ENCODE measurements at regions not wholly inside any gene's neighbourhood (a gene's known extent, or its start where the extent isn't known, plus 50 kb on each side); places are given as distances from the start of the nearest gene placed in this dataset.

- intact Hi-C loops (cut with micrococcal nuclease; ENCODE audit: unreplicated experiment), result no loop called here
- POLR2A ChIA-PET (ENCODE audit: low non-redundant PET), result no interaction called here
- H3K36me3 ChIP-seq (ENCODE audit: insufficient read depth, low read length, poor library complexity, severe bottlenecking), result no peaks in the 10 kb centered on the region
- BruUV-seq (replicated peaks), result no TSS peak
- peak; percentile 25 for DNase-seq (ENCODE audit: low spot score)
- no peak overlapping the region for H3K27ac ChIP-seq (ENCODE audit: low read depth, low read length, poor library complexity, severe bottlenecking)
- no peaks in the 10 kb centered on the region for H3K27me3 ChIP-seq (replicated peaks; ENCODE audit: insufficient read depth, low read depth, low read length, poor library complexity)
- CTCF ChIA-PET, result no interaction called here
- no peak for TF ChIP-seq CTCF (conservative IDR thresholded peaks at IDR 0.05; ENCODE audit: low read depth, low read length)
- no peak for TF ChIP-seq EZH2 (IDR thresholded peaks at IDR 0.05; ENCODE audit: borderline replicate concordance, low read depth, low read length, poor library complexity, severe bottlenecking)
- no peak overlapping the region for H3K4me3 ChIP-seq (ENCODE audit: low read depth, low read length, poor library complexity, severe bottlenecking)
- H3K9me3 ChIP-seq (ENCODE audit: low read depth, low read length, poor library complexity, severe bottlenecking), result no peaks in the 10 kb centered on the region
- H3K4me1 ChIP-seq (ENCODE audit: insufficient read depth, low read length, poor library complexity, severe bottlenecking), result peaks cover 7% of the 10 kb centered on the region
These were observed 96.0 kb downstream of the LSM3 start for GRCh38 chr3:14274612-14274936.

DNA sequence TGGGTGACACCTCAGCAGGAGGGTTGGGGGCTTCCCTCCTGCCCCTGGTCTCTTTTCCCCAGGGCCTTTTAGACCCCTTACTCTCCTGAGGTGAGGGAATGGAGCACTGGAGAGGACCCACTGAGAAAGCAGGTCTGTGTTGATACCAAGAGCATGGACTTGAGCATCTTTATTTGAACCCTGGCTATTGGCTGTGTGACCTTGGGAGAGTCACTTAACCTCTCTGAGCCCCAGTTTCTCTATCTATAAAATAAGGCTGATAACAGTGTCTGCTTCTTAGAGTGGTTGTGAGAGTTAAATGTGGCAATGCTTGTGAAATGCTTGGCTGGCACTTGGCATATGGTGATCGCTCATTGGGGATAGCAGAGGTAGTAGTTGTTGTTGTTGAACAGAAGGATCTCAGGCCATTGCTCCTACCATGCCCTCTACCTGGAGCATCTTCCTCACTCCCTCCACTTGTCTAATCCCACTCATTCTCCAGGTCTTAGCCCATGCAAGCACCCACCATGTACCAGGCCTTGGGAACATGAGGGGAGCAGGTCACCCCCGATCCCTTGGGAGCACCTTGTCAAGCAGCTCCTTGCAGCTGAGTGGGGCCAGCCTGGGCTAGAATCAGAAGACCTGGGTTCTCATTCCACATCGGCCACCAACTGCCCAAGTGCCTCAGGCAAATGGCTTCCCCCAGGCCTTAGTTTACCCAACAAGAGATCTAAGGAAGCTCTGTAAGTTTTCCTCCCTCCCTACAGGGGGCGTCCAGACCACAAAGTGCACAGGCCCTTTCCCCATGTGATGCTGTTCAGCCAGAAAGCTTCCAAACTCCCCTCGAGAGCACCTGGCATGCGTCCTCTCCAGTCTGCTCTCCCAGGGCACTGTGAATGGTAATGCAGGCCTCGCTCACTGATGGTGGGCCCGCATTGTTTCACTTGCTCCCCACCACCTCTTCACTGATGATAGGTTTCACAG lies 96.7 kb downstream of the LSM3 start:
- H3K4me3 ChIP-seq (ENCODE audit: low read depth, low read length, poor library complexity, severe bottlenecking), result no peak overlapping the region
- no peak for TF ChIP-seq EZH2 (IDR thresholded peaks at IDR 0.05; ENCODE audit: borderline replicate concordance, low read depth, low read length, poor library complexity, severe bottlenecking)
- peak; percentile 55 for TF ChIP-seq CTCF (conservative IDR thresholded peaks at IDR 0.05; ENCODE audit: low read depth, low read length)
- CTCF ChIA-PET, result no interaction called here
- peak; percentile 30 for DNase-seq (ENCODE audit: low spot score)
- POLR2A ChIA-PET (ENCODE audit: low non-redundant PET), result no interaction called here
- H3K27me3 ChIP-seq (replicated peaks; ENCODE audit: insufficient read depth, low read depth, low read length, poor library complexity), result no peaks in the 10 kb centered on the region
- H3K4me1 ChIP-seq (ENCODE audit: insufficient read depth, low read length, poor library complexity, severe bottlenecking), result peaks cover 7% of the 10 kb centered on the region
- no peaks in the 10 kb centered on the region for H3K9me3 ChIP-seq (ENCODE audit: low read depth, low read length, poor library complexity, severe bottlenecking)
- no peak overlapping the region for H3K27ac ChIP-seq (ENCODE audit: low read depth, low read length, poor library complexity, severe bottlenecking)
- H3K36me3 ChIP-seq (ENCODE audit: insufficient read depth, low read length, poor library complexity, severe bottlenecking), result no peaks in the 10 kb centered on the region
- no TSS peak for BruUV-seq (replicated peaks)
- intact Hi-C loops (cut with micrococcal nuclease; ENCODE audit: unreplicated experiment), result loop anchor here (5.0 kb wide), 1 partner anchor 192 kb away; no protein-coding TSS in a partner anchor

DNA sequence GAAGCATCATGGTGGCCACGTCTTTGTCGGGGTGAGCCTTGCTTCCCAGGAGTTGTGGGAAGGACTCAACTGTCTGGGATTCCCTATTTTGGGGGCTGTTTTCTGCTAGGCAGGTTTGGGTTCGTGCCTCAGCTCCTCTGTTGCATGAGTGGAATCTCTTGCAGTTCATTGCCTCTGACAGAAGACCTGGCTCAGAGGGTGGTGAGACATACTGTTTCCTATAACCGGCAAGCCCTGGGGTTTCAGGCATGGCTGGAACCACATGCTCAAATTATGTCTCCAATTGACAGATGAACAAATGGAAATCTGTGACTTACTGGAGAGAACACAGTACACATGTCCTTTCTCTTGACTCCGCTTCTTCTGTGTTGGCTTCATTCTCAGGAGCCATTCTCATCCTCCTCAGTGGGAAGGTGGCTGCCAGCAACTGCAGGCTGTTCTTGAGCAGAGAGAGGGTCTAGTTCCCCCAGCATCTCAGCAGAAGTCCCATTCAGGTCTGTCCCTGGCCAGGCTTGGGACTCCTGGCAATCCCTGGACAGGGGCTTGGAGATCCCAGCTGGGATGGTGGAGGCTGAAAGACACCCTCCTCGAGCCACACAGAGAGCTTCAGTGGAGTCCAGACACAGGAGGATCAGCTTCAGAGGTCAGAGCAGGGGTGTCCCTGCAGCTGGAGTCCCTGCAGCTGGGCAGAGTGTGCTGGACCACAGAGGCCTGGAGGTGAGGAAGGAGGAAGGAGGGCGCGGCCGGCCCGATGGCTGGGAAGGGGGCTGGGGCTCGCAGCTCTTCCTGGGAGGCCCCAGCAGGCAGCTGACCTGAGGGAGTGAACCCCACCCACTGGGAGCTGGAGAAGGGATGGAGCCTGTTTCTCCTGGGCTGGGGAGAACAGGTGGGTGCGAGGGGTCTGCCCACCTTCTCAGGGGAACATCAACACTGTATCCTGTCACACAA lies 97.6 kb downstream of the LSM3 start:
- H3K9me3 ChIP-seq (ENCODE audit: low read depth, low read length, poor library complexity, severe bottlenecking), result no peaks in the 10 kb centered on the region
- peaks cover 7% of the 10 kb centered on the region for H3K4me1 ChIP-seq (ENCODE audit: insufficient read depth, low read length, poor library complexity, severe bottlenecking)
- no peak overlapping the region for H3K27ac ChIP-seq (ENCODE audit: low read depth, low read length, poor library complexity, severe bottlenecking)
- H3K36me3 ChIP-seq (ENCODE audit: insufficient read depth, low read length, poor library complexity, severe bottlenecking), result no peaks in the 10 kb centered on the region
- no peak for DNase-seq (ENCODE audit: low spot score)
- no TSS peak for BruUV-seq (replicated peaks)
- ChIA-PET CTCF (no interaction called here), POLR2A (ENCODE audit: low non-redundant PET) (no interaction called here)
- no peak overlapping the region for H3K4me3 ChIP-seq (ENCODE audit: low read depth, low read length, poor library complexity, severe bottlenecking)
- no peaks in the 10 kb centered on the region for H3K27me3 ChIP-seq (replicated peaks; ENCODE audit: insufficient read depth, low read depth, low read length, poor library complexity)
- TF ChIP-seq CTCF (conservative IDR thresholded peaks at IDR 0.05; ENCODE audit: low read depth, low read length) (no peak), EZH2 (IDR thresholded peaks at IDR 0.05; ENCODE audit: borderline replicate concordance, low read depth, low read length, poor library complexity, severe bottlenecking) (no peak)
- intact Hi-C loops (cut with micrococcal nuclease; ENCODE audit: unreplicated experiment), result loop anchor here (5.0 kb wide), 1 partner anchor 191 kb away; no protein-coding TSS in a partner anchor

Data from A673 (cell line).